Endothelial cell of umbilical vein (primary cell): ENCODE measurements at regions not wholly inside any gene's neighbourhood (a gene's known extent, or its start where the extent isn't known, plus 50 kb on each side); places are given as distances from the start of the nearest gene placed in this dataset.

Experiments
- BruUV-seq: library from RNA; stranded (reverse); fragments of 400-500 nt; replicated peaks from 2 replicates; lab custom pipeline; 2021; lab: Mats Ljungman, UMichigan
- CTCF ChIA-PET: fragments of 300-600, 350-600 bp; sonication (Branson Sonifier 250); formaldehyde crosslinking; loops from one replicate; lab custom pipeline; 2021; ENCODE audit warnings: antibody characterized with exemption, inconsistent platforms; lab: Charles Lee
- POLR2A ChIA-PET: fragments of 300-600, 350-600 bp; sonication (Branson Sonifier 250); formaldehyde crosslinking; loops from one replicate; lab custom pipeline; 2021; ENCODE audit warnings: antibody characterized with exemption, inconsistent platforms; lab: Charles Lee
- DNase-seq: peaks from one replicate; pipeline ENCODE4 v3.0.0-alpha.2; 2011; ENCODE audit warnings: low read depth, low spot score
- FAIRE-seq: peaks from 2 replicates; lab custom pipeline; 2011; peaks lifted over from hg19 to GRCh38; lab: Jason Lieb, UNC
- H2AFZ ChIP-seq: 2 replicates; pipeline ENCODE4 v1.6.0; 2012; ENCODE audit warnings: low read depth, low read length, control low read depth, inconsistent platforms
- H3K27ac ChIP-seq: 2 replicates; pipeline ENCODE4 v1.5.1; 2011; ENCODE audit warnings: low read depth, mild to moderate bottlenecking, control low read depth, low read length, moderate library complexity; ENCODE audit not compliant: insufficient read depth
- H3K27me3 ChIP-seq, 2 experiments: 2 replicates each; pipeline versions ENCODE4 v1.6.0 to v1.6.1; 2011; ENCODE audit warnings: low read length in 2 of 2, mixed read lengths in 1 of 2; ENCODE audit not compliant: control insufficient read depth in 2 of 2, insufficient read depth in 2 of 2
- H3K36me3 ChIP-seq, 2 experiments: 2 replicates in 1 of 2; 3 replicates in 1 of 2; pipeline ENCODE4 v1.5.1; 2011; ENCODE audit warnings: low read length in 2 of 2, mild to moderate bottlenecking in 1 of 2, moderate library complexity in 1 of 2; ENCODE audit not compliant: control insufficient read depth in 2 of 2, insufficient read depth in 2 of 2; ENCODE audit errors: extremely low read depth in 1 of 2
- H3K4me1 ChIP-seq: 3 replicates; pipeline ENCODE4 v1.5.1; 2011; ENCODE audit warnings: mild to moderate bottlenecking, low read length; ENCODE audit not compliant: control insufficient read depth, insufficient read depth; ENCODE audit errors: extremely low read depth
- H3K4me2 ChIP-seq: 2 replicates; pipeline ENCODE4 v1.6.1; 2011; ENCODE audit warnings: low read length, control low read depth, mixed read lengths; ENCODE audit not compliant: insufficient read depth
- H3K4me3 ChIP-seq, 3 experiments: fragments of 200-600 bp in 1 of 3; sonication (generic), shearing (Covaris generic) in 1 of 3; replicated peaks in 1 of 3; 2 replicates each; pipeline ENCODE4 v1.5.1; 2011 to 2016; ENCODE audit warnings: control low read depth in 3 of 3, low read length in 3 of 3, mild to moderate bottlenecking in 2 of 3, inconsistent platforms in 1 of 3, low read depth in 1 of 3, moderate library complexity in 1 of 3; ENCODE audit not compliant: insufficient read depth in 1 of 3
- H3K79me2 ChIP-seq: 2 replicates; pipeline ENCODE4 v1.6.0; 2012; ENCODE audit warnings: low read length, inconsistent platforms; ENCODE audit not compliant: control insufficient read depth, insufficient read depth
- H3K9ac ChIP-seq: replicated peaks from 2 replicates; pipeline ENCODE3; 2011; ENCODE audit warnings: low read length, control low read depth; ENCODE audit not compliant: insufficient read depth; ENCODE audit errors: extremely low read depth
- H3K9me1 ChIP-seq: replicated peaks from 3 replicates; pipeline ENCODE4 v1.6.0; 2011; ENCODE audit warnings: mild to moderate bottlenecking, low read length; ENCODE audit not compliant: control insufficient read depth, insufficient read depth; ENCODE audit errors: extremely low read depth
- H3K9me3 ChIP-seq: replicated peaks from 2 replicates; pipeline ENCODE4 v1.5.1; 2012; ENCODE audit warnings: low read length, inconsistent platforms; ENCODE audit not compliant: control insufficient read depth, insufficient read depth
- H4K20me1 ChIP-seq: replicated peaks from 2 replicates; pipeline ENCODE3; 2011; ENCODE audit warnings: mild to moderate bottlenecking, low read length; ENCODE audit not compliant: control insufficient read depth, insufficient read depth; ENCODE audit errors: extremely low read depth
- CTCF ChIP-seq, 2 donors: IDR thresholded peaks; 1 replicate in 1 of 2; 2 replicates in 1 of 2; pipeline ENCODE4 v1.5.1; 2011; ENCODE audit warnings: low read length in 2 of 2, mild to moderate bottlenecking in 2 of 2, moderate library complexity in 2 of 2, control low read depth in 1 of 2, inconsistent platforms in 1 of 2, low read depth in 1 of 2; ENCODE audit not compliant: insufficient read depth in 1 of 2; ENCODE audit errors: extremely low read depth in 1 of 2
- EZH2 ChIP-seq: IDR thresholded peaks from 2 replicates; pipeline ENCODE4 v1.6.1; 2012; ENCODE audit warnings: borderline replicate concordance, low read depth, mild to moderate bottlenecking, moderate library complexity, low read length, inconsistent platforms; ENCODE audit not compliant: severe bottlenecking
- FOS ChIP-seq: IDR thresholded peaks from 2 replicates; pipeline ENCODE4 v1.6.1; 2011; ENCODE audit warnings: mild to moderate bottlenecking, low read length, moderate library complexity, borderline replicate concordance; ENCODE audit not compliant: insufficient read depth
- GATA2 ChIP-seq: IDR thresholded peaks from 2 replicates; pipeline ENCODE4 v1.7.0; 2011; ENCODE audit warnings: low read depth, mild to moderate bottlenecking, moderate library complexity, mixed read lengths, low read length; ENCODE audit not compliant: insufficient read length, insufficient read depth
- JUN ChIP-seq: IDR thresholded peaks from 2 replicates; pipeline ENCODE4 v1.6.1; 2011; ENCODE audit warnings: borderline replicate concordance, low read depth; ENCODE audit not compliant: insufficient read length, insufficient read depth
- MAX ChIP-seq: IDR thresholded peaks from 2 replicates; pipeline ENCODE4 v1.6.1; 2011; ENCODE audit not compliant: insufficient read depth, insufficient read length
- MYC ChIP-seq: IDR thresholded peaks from one replicate; pipeline ENCODE4 v1.6.1; 2011; ENCODE audit warnings: mild to moderate bottlenecking, low read depth, low read length
- POLR2A ChIP-seq: IDR thresholded peaks from 2 replicates; pipeline ENCODE4 v1.6.1; 2012; ENCODE audit warnings: low read depth, mild to moderate bottlenecking, control low read depth, low read length
- POLR2AphosphoS5 ChIP-seq: IDR thresholded peaks from 2 replicates; pipeline ENCODE4 v1.6.1; 2012; ENCODE audit warnings: low read depth, mild to moderate bottlenecking, control low read depth, low read length, moderate library complexity; ENCODE audit not compliant: insufficient read depth
- dilution Hi-C: fragments of 300-500 bp; cut with MboI; formaldehyde crosslinking; loops from one replicate; pipeline ENCODE4 v1.15.0; 2019; ENCODE audit warnings: low sequenced_read_pairs; ENCODE audit not compliant: extremely low pct_ligation_motif_present
- intact Hi-C: fragments of 100-400 bp; cut with micrococcal nuclease; formaldehyde crosslinking; loops from one replicate; pipeline ENCODE4 v1.10.0; 2022

GRCh38 chrX:9151772-9152307, 117.9 kb upstream of the FAM9B start:
- no peak overlapping the region for H2AFZ ChIP-seq
- no peak overlapping the region for H3K4me3 ChIP-seq
- no peaks in the 10 kb centered on the region for H3K9me1 ChIP-seq
- H3K79me2 ChIP-seq = no peaks in the 10 kb centered on the region
- CTCF ChIA-PET = no interaction called here
- intact Hi-C loops (no loop called here), dilution Hi-C loops (no loop called here)
- H3K36me3 ChIP-seq = no peaks in the 10 kb centered on the region
- no peaks in the 10 kb centered on the region for H3K9me3 ChIP-seq
- FAIRE-seq = no peak
- POLR2A ChIA-PET = no interaction called here
- no peak for DNase-seq
- no peaks in the 10 kb centered on the region for H3K27me3 ChIP-seq
- peaks cover 5% of the 10 kb centered on the region for H3K4me1 ChIP-seq
- TF ChIP-seq POLR2A (no peak), EZH2 (no peak), GATA2 (no peak), CTCF (IDR thresholded peaks at IDR 0.05; ENCODE audit: extremely low read depth in 1 of 2, insufficient read depth in 1 of 2, low read depth in 1 of 2, low read length in 2 of 2) (no peak), POLR2AphosphoS5 (no peak), FOS (no peak), MAX (no peak), JUN (no peak), MYC (no peak)
- H4K20me1 ChIP-seq = no peaks in the 10 kb centered on the region
- H3K4me2 ChIP-seq = no peak overlapping the region
- BruUV-seq = no TSS peak
- no peak overlapping the region for H3K27ac ChIP-seq
- H3K9ac ChIP-seq = no peak overlapping the region
